Body of pancreas (tissue), 4 donors: ENCODE measurements at regions not wholly inside any gene's neighbourhood (a gene's known extent, or its start where the extent isn't known, plus 50 kb on each side); places are given as distances from the start of the nearest gene placed in this dataset.

Experiments
- ATAC-seq: fragments of 150-250 bp; one replicate; pipeline ENCODE4 v1.9.1; 2016
- DNase-seq, 4 donors: peaks; one replicate each; pipeline ENCODE4 v3.0.0-alpha.2; 2019
- H3K27ac ChIP-seq, 4 donors: fragments of 200-600 bp; sonication (generic); 1 replicate in 3 of 4; 2 replicates in 1 of 4; pipeline versions ENCODE4 v1.5.1 to v1.6.1; 2016 to 2019; ENCODE audit warnings: mild to moderate bottlenecking in 1 of 4, mixed read lengths in 1 of 4, moderate library complexity in 1 of 4
- H3K27me3 ChIP-seq, 2 donors: fragments of 200-600 bp; sonication (generic); one replicate each; pipeline ENCODE4 v1.6.0; 2016; ENCODE audit warnings: mild to moderate bottlenecking in 1 of 2
- H3K36me3 ChIP-seq, 2 donors: fragments of 200-600 bp; sonication (generic); replicated peaks in 1 of 2; 2 replicates each; pipeline ENCODE4 v1.5.1; 2016; ENCODE audit warnings: low read depth in 2 of 2; ENCODE audit not compliant: insufficient read depth in 1 of 2
- H3K4me1 ChIP-seq: fragments of 200-600 bp; sonication (generic); one replicate; pipeline ENCODE4 v1.6.0; 2016
- H3K4me3 ChIP-seq, 2 donors: fragments of 200-600 bp; sonication (generic); 1 replicate in 1 of 2; 2 replicates in 1 of 2; pipeline ENCODE4 v1.5.1; 2016 to 2019
- H3K9me3 ChIP-seq, 3 donors: fragments of 200-600 bp; sonication (generic); 1 replicate in 2 of 3; 2 replicates in 1 of 3; pipeline ENCODE4 v1.5.1; 2016
- POLR2A ChIP-seq, 3 donors: fragments of 450-650 bp; IDR thresholded peaks; one replicate each; pipeline ENCODE4 v1.6.1; 2016; ENCODE audit warnings: antibody characterized with exemption in 3 of 3, mild to moderate bottlenecking in 2 of 3
- WGBS, 2 donors: methylation state at CpG; one replicate each; pipeline ENCODE4 v1.1.5; 2017; 5-methylcytosine and 5-hydroxymethylcytosine counted together
- intact Hi-C: fragments of 100-400 bp; cut with DNase I; formaldehyde crosslinking; loops from one replicate; pipeline ENCODE4 v1.15.1; 2023
- TF ChIP-seq, protein P1 (sequence below), 7 experiments: fragments of 450-650 bp in 4 of 7; fragments of 200-600 bp in 3 of 7; sonication (generic) in 3 of 7; IDR thresholded peaks; one replicate each; pipeline ENCODE4 v1.5.1; 2016 to 2019; ENCODE audit warnings: antibody characterized with exemption in 7 of 7

DNA sequence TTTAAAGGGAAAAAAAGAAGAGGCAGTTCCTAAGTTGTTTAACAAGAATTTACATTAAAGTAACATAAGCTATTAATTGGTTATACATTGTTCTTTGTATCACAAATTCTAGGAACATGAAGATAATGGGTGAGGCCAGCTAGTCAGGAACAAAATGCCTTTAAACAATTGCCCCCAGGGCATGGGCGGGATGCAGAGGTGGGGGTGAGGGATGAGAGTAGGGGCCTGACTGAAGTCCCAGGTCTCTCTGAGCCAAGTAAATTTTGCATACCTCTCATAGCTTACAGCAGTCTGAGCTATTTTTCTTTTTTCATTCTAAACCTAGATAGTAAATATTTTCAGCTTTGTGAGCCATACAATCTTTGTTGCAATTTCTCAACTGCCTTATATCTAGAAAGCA lies 77.8 kb upstream of the RNU6-1 start:
- no peak for ATAC-seq
- H3K27me3 ChIP-seq: no peaks in the 10 kb centered on the region
- intact Hi-C loops: no loop called here
- peaks cover 40% of the 10 kb centered on the region for H3K4me1 ChIP-seq
- WGBS, 2 donors: 93 to 95% methylated on average over 1 of the region's 1 CpG
- H3K36me3 ChIP-seq: no peaks in the 10 kb centered on the region
- H3K9me3 ChIP-seq: no peaks in the 10 kb centered on the region
- no peak for TF ChIP-seq POLR2A (IDR thresholded peaks at IDR 0.05)
- TF ChIP-seq, protein P1, sequence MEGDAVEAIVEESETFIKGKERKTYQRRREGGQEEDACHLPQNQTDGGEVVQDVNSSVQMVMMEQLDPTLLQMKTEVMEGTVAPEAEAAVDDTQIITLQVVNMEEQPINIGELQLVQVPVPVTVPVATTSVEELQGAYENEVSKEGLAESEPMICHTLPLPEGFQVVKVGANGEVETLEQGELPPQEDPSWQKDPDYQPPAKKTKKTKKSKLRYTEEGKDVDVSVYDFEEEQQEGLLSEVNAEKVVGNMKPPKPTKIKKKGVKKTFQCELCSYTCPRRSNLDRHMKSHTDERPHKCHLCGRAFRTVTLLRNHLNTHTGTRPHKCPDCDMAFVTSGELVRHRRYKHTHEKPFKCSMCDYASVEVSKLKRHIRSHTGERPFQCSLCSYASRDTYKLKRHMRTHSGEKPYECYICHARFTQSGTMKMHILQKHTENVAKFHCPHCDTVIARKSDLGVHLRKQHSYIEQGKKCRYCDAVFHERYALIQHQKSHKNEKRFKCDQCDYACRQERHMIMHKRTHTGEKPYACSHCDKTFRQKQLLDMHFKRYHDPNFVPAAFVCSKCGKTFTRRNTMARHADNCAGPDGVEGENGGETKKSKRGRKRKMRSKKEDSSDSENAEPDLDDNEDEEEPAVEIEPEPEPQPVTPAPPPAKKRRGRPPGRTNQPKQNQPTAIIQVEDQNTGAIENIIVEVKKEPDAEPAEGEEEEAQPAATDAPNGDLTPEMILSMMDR (IDR thresholded peaks at IDR 0.05): no peak
- no peak overlapping the region for H3K4me3 ChIP-seq
- H3K27ac ChIP-seq: no peak overlapping the region
- DNase-seq: no peak

DNA sequence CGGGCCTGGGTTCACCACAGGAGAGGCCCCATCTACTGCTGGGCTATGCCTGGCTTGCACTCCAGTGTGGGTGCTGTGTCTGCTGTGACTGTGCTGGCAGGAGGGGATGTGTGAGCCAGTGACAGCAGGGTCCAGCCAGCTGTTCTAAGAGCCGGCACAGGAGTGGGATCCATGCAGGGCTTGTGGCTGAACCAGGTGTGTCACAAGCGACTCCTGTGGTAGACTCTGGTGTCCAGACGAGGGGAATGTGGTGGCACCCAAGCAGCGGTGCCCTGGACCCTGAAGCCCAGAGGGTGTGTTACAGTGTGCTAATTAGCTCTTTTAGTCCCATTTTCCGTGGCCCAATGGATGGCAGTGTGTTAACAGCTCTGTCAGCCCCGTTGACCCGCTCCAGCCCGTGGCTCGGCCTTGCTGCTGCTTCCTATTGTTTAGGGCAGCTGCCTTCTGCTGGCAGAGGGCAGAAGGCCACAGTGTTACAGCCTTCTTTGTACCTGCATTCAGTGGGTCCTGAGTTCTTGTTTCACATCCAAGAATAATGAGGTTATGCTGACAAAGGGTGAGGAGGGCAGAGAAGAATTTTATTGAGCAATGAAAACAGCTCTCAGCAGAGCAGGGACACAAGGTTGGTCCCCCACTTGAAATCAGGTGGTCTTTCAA lies 78.5 kb upstream of the RNU6-1 start:
- no peak for TF ChIP-seq POLR2A (IDR thresholded peaks at IDR 0.05)
- TF ChIP-seq, protein P1 (IDR thresholded peaks at IDR 0.05): no peak
- no peaks in the 10 kb centered on the region for H3K9me3 ChIP-seq
- ATAC-seq (no peak), DNase-seq (no peak)
- WGBS, 2 donors: 95% methylated on average over 8 to 10 of the region's 10 CpGs
- no peak overlapping the region for H3K27ac ChIP-seq
- no peaks in the 10 kb centered on the region for H3K27me3 ChIP-seq
- intact Hi-C loops: no loop called here
- H3K36me3 ChIP-seq: no peaks in the 10 kb centered on the region
- no peak overlapping the region for H3K4me3 ChIP-seq
- H3K4me1 ChIP-seq: peaks cover 40% of the 10 kb centered on the region

DNA sequence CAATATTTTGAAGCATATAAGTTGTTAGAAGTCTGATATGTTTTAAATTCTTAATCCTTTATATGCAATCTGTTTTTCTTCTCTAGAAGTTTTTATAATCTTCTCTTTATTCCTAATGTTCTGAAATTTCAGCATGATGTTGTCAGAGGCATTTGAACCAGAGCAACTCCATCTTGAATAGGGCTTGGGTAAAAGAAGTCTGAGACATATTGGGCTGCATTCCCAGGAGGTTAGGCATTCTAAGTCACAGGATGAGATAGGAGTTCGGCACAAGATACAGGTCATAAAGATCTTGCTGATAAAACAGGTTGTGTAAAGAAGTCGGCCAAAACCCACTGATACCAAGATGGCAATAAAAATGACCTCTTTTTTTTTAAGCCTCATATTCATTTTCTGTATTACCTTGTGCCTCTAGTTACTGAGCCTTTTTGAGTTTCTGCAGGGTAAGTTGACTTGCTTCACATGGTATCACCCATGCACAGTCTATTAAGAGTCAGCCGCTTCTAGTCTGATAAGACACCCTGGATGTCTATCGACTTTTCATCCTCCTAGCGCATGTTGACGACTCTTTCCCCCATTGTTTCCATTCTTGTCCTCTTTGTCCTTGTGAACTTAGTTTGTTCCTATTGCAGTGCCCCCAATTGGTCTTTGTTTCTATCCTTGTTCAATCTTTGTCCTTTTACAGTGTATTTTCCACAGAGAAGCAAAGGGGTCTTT lies 80.8 kb upstream of the RNU6-1 start:
- H3K36me3 ChIP-seq: no peaks in the 10 kb centered on the region
- DNase-seq (no peak), ATAC-seq (no peak)
- no peak for TF ChIP-seq POLR2A (IDR thresholded peaks at IDR 0.05)
- TF ChIP-seq, protein P1 (IDR thresholded peaks at IDR 0.05): no peak
- H3K4me3 ChIP-seq: no peak overlapping the region
- H3K27ac ChIP-seq: no peak overlapping the region
- intact Hi-C loops: no loop called here
- peaks cover 20% of the 10 kb centered on the region for H3K4me1 ChIP-seq
- 83 to 86% methylated on average over 6 of the region's 6 CpGs for WGBS, 2 donors
- no peaks in the 10 kb centered on the region for H3K27me3 ChIP-seq
- no peaks in the 10 kb centered on the region for H3K9me3 ChIP-seq

DNA sequence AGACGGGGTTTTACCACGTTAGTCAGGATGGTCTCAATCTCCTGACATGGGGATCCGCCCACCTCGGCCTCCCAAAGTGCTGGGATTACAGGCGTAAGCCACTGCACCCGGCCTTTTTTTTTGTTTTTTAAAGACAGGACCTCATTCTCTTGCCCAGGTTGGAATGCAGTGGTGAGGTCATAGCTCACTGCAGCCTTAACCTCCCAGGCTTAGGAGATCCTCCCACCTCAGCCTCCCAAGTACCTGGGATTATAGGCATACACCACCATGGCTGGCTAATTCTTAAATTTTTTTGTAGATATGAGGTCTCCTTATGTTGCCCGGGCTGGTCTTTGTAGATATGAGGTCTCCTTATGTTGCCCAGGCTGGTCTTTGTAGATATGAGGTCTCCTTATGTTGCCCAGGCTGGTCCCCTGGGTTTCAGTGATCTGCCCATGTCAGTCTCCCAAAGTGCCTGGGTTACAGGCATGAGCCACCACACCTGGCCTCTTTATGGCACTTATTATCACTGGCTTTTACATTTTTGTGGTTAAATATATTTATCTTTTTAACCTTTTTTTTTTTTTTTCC lies 82.3 kb upstream of the RNU6-1 start:
- Histone ChIP-seq H3K4me3 (no peak overlapping the region), H3K9me3 (no peaks in the 10 kb centered on the region), H3K27me3 (no peaks in the 10 kb centered on the region), H3K4me1 (peaks cover 4% of the 10 kb centered on the region), H3K27ac (no peak overlapping the region), H3K36me3 (no peaks in the 10 kb centered on the region)
- WGBS, 2 donors: 94 to 96% methylated on average over 7 of the region's 7 CpGs
- ATAC-seq: no peak
- DNase-seq: no peak
- TF ChIP-seq, protein P1 (IDR thresholded peaks at IDR 0.05): no peak
- no peak for TF ChIP-seq POLR2A (IDR thresholded peaks at IDR 0.05)
- intact Hi-C loops: no loop called here
